ENCODE measurements at regions not wholly inside any gene's neighbourhood (a gene's known extent, or its start where the extent isn't known, plus 50 kb on each side); places are given as distances from the start of the nearest gene placed in this dataset.

DNA sequence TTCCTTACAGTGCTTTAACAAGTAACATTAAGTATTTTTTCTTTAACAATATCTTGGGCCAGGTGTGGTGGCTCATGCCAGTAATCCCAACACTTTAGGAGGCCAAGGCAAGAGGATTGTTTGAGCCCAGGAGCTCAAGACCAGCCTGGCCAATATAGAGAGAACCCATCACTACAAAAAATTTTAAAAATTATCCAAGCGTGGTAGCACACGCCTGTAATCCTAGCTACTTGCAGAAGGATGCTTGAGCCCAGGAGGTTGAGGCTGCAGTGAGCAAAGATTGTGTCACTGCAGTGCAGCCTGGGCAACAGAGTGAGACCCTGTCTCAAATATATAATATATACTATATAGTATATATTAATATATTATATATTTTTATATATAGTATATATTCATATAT, 162.2 kb downstream of the ZNF674 start:
- Histone ChIP-seq H3K9me3 (no peaks in the 10 kb centered on the region), H3K4me3 (no peak overlapping the region), H3K27ac (no peak overlapping the region), H3K36me3 (no peaks in the 10 kb centered on the region), H3K4me1 (no peaks in the 10 kb centered on the region), H3K27me3 (no peaks in the 10 kb centered on the region)
- 98% methylated on average over 2 of the region's 2 CpGs; no CpG with 5 or more reads in 1 of the 2 donors for WGBS, 2 donors (ENCODE audit: low coverage in 1 of 2)
- TF ChIP-seq CTCF (IDR thresholded peaks at IDR 0.05) (no peak), POLR2AphosphoS5 (IDR thresholded peaks at IDR 0.05) (no peak), POLR2A (IDR thresholded peaks at IDR 0.05) (no peak), EP300 (IDR thresholded peaks at IDR 0.05; ENCODE audit: low read depth) (no peak)
- intact Hi-C loops (cut with DNase I; ENCODE audit: low total_unique reads), result no loop called here
- no peak for DNase-seq
- in situ Hi-C loops (cut with MboI; ENCODE audit: low pct_ligation_motif_present in 1 of 4, low pct_unique_long_range_greater_than_20kb in 1 of 4, low sequenced_read_pairs in 3 of 4), result loop anchor here in 2 of 4 donors (25.0 kb wide), 3 partner anchors 96 to 1071 kb away; no protein-coding TSS in a partner anchor

DNA sequence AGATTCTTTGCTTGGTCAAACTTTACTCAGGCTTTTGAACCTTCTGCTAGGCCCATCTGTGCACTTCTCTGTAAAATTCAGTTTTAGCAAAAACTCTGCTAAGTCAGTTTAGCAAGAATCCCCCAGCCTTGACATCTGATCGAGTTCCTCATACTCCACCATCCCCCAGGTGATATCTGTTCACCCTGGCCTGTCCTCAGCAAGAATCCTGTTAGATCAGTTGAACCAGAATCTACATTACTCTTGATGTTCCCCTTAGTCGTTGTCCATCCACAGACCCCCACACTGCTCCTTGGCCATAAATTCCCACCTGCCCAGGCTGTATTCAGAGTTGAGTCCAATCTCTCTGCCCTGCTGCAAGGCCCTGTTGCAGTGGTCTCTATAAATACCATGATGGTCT, 162.6 kb downstream of the ZNF674 start:
- intact Hi-C loops (cut with DNase I; ENCODE audit: low total_unique reads) (no loop called here), in situ Hi-C loops (cut with MboI; ENCODE audit: low pct_ligation_motif_present in 1 of 4, low pct_unique_long_range_greater_than_20kb in 1 of 4, low sequenced_read_pairs in 3 of 4) (loop anchor here in 2 of 4 donors (25.0 kb wide), 3 partner anchors 95 to 1070 kb away; no protein-coding TSS in a partner anchor)
- TF ChIP-seq EP300 (IDR thresholded peaks at IDR 0.05; ENCODE audit: low read depth) (no peak), POLR2AphosphoS5 (IDR thresholded peaks at IDR 0.05) (no peak), POLR2A (IDR thresholded peaks at IDR 0.05) (no peak), CTCF (IDR thresholded peaks at IDR 0.05) (no peak)
- Histone ChIP-seq H3K4me3 (no peak overlapping the region), H3K9me3 (no peaks in the 10 kb centered on the region), H3K36me3 (no peaks in the 10 kb centered on the region), H3K4me1 (no peaks in the 10 kb centered on the region), H3K27ac (no peak overlapping the region), H3K27me3 (no peaks in the 10 kb centered on the region)
- 88% methylated on average over 2 of the region's 2 CpGs; no CpG with 5 or more reads in 1 of the 2 donors for WGBS, 2 donors (ENCODE audit: low coverage in 1 of 2)
- no peak for DNase-seq

- Histone ChIP-seq H3K4me3 (no peak overlapping the region), H3K9me3 (no peaks in the 10 kb centered on the region), H3K36me3 (no peaks in the 10 kb centered on the region), H3K27ac (no peak overlapping the region), H3K4me1 (no peaks in the 10 kb centered on the region), H3K27me3 (no peaks in the 10 kb centered on the region)
- TF ChIP-seq POLR2A (IDR thresholded peaks at IDR 0.05), result no peak
- peak in 4 of 5 experiments; percentile 9 to 22 (median 18) for TF ChIP-seq CTCF (IDR thresholded peaks at IDR 0.05)
- 39% methylated on average over 2 of the region's 2 CpGs; no CpG with 5 or more reads in 1 of the 2 donors for WGBS, 2 donors (ENCODE audit: low coverage in 1 of 2)
- intact Hi-C loops (cut with DNase I; ENCODE audit: low total_unique reads), result no loop called here
- peak; percentile 12 for DNase-seq
- in situ Hi-C loops (cut with MboI; ENCODE audit: low pct_ligation_motif_present in 1 of 4, low pct_unique_long_range_greater_than_20kb in 1 of 4, low sequenced_read_pairs in 3 of 4), result loop anchor here in 2 of 4 donors (25.0 kb wide), 3 partner anchors 94 to 1069 kb away; no protein-coding TSS in a partner anchor
These were observed 163.6 kb downstream of the ZNF674 start for GRCh38 chrX:46381630-46382029.

GRCh38 chrX:46380148-46380752, 165.0 kb downstream of the ZNF674 start:
- no peaks in the 10 kb centered on the region for H3K27me3 ChIP-seq
- TF ChIP-seq POLR2A (IDR thresholded peaks at IDR 0.05), result no peak
- no peak for TF ChIP-seq POLR2AphosphoS5 (IDR thresholded peaks at IDR 0.05)
- no peak for TF ChIP-seq EP300 (IDR thresholded peaks at IDR 0.05; ENCODE audit: low read depth)
- no peak for TF ChIP-seq CTCF (IDR thresholded peaks at IDR 0.05)
- DNase-seq, result no peak
- H3K4me1 ChIP-seq, result no peaks in the 10 kb centered on the region
- intact Hi-C loops (cut with DNase I; ENCODE audit: low total_unique reads) (no loop called here), in situ Hi-C loops (cut with MboI; ENCODE audit: low pct_ligation_motif_present in 1 of 4, low pct_unique_long_range_greater_than_20kb in 1 of 4, low sequenced_read_pairs in 3 of 4) (loop anchor here in 2 of 4 donors (25.0 kb wide), 3 partner anchors 93 to 1068 kb away; no protein-coding TSS in a partner anchor)
- H3K36me3 ChIP-seq, result no peaks in the 10 kb centered on the region
- H3K4me3 ChIP-seq, result no peak overlapping the region
- no peak overlapping the region for H3K27ac ChIP-seq
- WGBS, 2 donors (ENCODE audit: low coverage in 1 of 2), result 41% methylated on average over 3 of the region's 3 CpGs; no CpG with 5 or more reads in 1 of the 2 donors
- H3K9me3 ChIP-seq, result no peaks in the 10 kb centered on the region

Data from transverse colon (tissue), 4 donors.